Astrocyte of the cerebellum (primary cell): ENCODE measurements at regions not wholly inside any gene's neighbourhood (a gene's known extent, or its start where the extent isn't known, plus 50 kb on each side); places are given as distances from the start of the nearest gene placed in this dataset.
"Not testable (repeated sequence)": the region's sequence is repeated elsewhere in the genome, so short reads cannot be mapped to it uniquely, and the experiment has no call there.

ENCODE experiments used
- DNase-seq: peaks from one replicate; pipeline ENCODE4 v3.0.0-alpha.2; 2011; ENCODE audit warnings: low read depth
- H3K4me3 ChIP-seq: 2 replicates; pipeline ENCODE4 v1.5.1; 2011; ENCODE audit warnings: mild to moderate bottlenecking, low read depth, low read length, moderate library complexity
- in situ Hi-C: cut with HindIII; loops from 2 replicates; pipeline ENCODE4 v1.10.0; 2017; ENCODE audit warnings: low sequenced_read_pairs
- TF ChIP-seq, protein P1 (sequence below): IDR thresholded peaks from 2 replicates; pipeline ENCODE4 v1.5.1; 2012; ENCODE audit warnings: low read length, low read depth, moderate library complexity, mild to moderate bottlenecking; ENCODE audit errors: missing control alignments

DNA sequence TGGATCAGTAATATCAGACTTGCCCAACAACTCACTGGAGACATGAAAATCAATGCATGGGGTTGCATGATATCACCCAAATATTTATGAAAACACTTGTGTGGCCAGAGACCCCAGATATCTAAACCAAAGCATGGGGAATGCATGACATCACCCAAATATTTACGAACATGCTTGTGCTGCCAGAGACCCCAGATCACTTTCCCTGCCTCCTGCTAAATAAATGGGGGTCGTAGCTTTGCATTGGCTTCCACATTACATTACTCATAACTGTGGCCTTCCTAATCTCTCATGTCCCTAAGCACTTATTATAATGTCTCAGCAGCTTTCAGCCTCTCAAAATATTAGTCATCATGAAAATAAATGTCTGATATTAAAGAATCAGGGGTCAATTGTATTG, 838.0 kb upstream of the DEFB115 start:
- in situ Hi-C loops = no loop called here
- no peak overlapping the region for H3K4me3 ChIP-seq
- DNase-seq = no peak
- TF ChIP-seq, protein P1, sequence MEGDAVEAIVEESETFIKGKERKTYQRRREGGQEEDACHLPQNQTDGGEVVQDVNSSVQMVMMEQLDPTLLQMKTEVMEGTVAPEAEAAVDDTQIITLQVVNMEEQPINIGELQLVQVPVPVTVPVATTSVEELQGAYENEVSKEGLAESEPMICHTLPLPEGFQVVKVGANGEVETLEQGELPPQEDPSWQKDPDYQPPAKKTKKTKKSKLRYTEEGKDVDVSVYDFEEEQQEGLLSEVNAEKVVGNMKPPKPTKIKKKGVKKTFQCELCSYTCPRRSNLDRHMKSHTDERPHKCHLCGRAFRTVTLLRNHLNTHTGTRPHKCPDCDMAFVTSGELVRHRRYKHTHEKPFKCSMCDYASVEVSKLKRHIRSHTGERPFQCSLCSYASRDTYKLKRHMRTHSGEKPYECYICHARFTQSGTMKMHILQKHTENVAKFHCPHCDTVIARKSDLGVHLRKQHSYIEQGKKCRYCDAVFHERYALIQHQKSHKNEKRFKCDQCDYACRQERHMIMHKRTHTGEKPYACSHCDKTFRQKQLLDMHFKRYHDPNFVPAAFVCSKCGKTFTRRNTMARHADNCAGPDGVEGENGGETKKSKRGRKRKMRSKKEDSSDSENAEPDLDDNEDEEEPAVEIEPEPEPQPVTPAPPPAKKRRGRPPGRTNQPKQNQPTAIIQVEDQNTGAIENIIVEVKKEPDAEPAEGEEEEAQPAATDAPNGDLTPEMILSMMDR = no peak

DNA sequence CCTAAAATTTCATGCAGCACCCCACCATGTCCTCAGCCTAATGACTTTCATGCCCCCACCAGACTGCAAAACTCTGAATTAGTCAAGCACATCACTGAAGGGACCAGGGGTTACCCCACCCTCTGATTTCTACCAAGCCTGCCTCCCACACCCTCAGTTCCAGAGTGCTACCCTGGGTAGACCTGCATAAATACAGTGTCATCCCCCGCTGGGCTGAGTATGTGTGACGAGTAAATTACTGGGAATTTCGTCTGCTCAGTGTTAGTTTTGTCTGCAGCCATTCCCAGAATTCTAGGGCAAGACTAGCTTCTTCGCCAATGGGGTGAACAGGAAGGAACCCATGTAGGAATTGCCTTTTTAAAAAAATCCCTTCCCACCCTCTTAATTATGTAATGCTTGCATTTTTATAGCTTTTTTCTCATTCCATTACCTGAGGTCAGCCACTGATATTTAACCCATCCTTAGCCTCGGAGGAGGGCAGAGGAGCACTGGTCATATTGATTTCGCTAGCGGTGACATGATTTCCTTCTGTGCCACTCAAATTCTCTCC, 837.5 kb upstream of the DEFB115 start:
- H3K4me3 ChIP-seq, DNase-seq, in situ Hi-C loops: not testable (repeated sequence)
